ENCODE measurements at regions not wholly inside any gene's neighbourhood (a gene's known extent, or its start where the extent isn't known, plus 50 kb on each side); places are given as distances from the start of the nearest gene placed in this dataset.
"Not testable (repeated sequence)": the region's sequence is repeated elsewhere in the genome, so short reads cannot be mapped to it uniquely, and the experiment has no call there.

GRCh38 chr10:84613336-84614021 is 285.1 kb downstream of the CCSER2 start:
- H3K9me3 ChIP-seq (ENCODE audit: control insufficient read depth in 5 of 5, low read length in 5 of 5), result peaks cover 0 to 7% (median 0%) of the 10 kb centered on the region in 5 donors
- peaks cover 0 to 6% (median 0%) of the 10 kb centered on the region in 5 donors for H3K27me3 ChIP-seq (ENCODE audit: control insufficient read depth in 5 of 5, insufficient read depth in 4 of 5, low read length in 5 of 5)
- no peak overlapping the region for H3K27ac ChIP-seq (ENCODE audit: low read depth, low read length)
- H3K36me3 ChIP-seq (ENCODE audit: control insufficient read depth in 5 of 5, insufficient read depth in 5 of 5, low read length in 5 of 5), result no peaks in the 10 kb centered on the region
- no peaks in the 10 kb centered on the region for H3K4me1 ChIP-seq (ENCODE audit: control insufficient read depth in 5 of 5, insufficient read depth in 5 of 5, low read length in 5 of 5)
- no peak overlapping the region for H3K9ac ChIP-seq (ENCODE audit: low read length in 5 of 5)
- H3K4me3 ChIP-seq (ENCODE audit: low read depth in 1 of 5, low read length in 5 of 5), result no peak overlapping the region

- H3K36me3 ChIP-seq (ENCODE audit: control insufficient read depth in 5 of 5, insufficient read depth in 5 of 5, low read length in 5 of 5), result no peaks in the 10 kb centered on the region
- H3K4me1 ChIP-seq (ENCODE audit: control insufficient read depth in 5 of 5, insufficient read depth in 5 of 5, low read length in 5 of 5), result no peaks in the 10 kb centered on the region
- H3K4me3 ChIP-seq (ENCODE audit: low read depth in 1 of 5, low read length in 5 of 5), result no peak overlapping the region
- no peak overlapping the region for H3K27ac ChIP-seq (ENCODE audit: low read depth, low read length)
- no peak overlapping the region for H3K9ac ChIP-seq (ENCODE audit: low read length in 5 of 5)
- no peaks in the 10 kb centered on the region for H3K9me3 ChIP-seq (ENCODE audit: control insufficient read depth in 5 of 5, low read length in 5 of 5)
- no peaks in the 10 kb centered on the region for H3K27me3 ChIP-seq (ENCODE audit: control insufficient read depth in 5 of 5, insufficient read depth in 4 of 5, low read length in 5 of 5)
Measured at GRCh38 chr10:84626397-84627087, 298.2 kb downstream of the CCSER2 start.

GRCh38 chr10:84632866-84633265 is 304.5 kb downstream of the CCSER2 start:
- no peak overlapping the region for H3K4me3 ChIP-seq (ENCODE audit: low read depth in 1 of 5, low read length in 5 of 5)
- no peak overlapping the region for H3K27ac ChIP-seq (ENCODE audit: low read depth, low read length)
- H3K36me3 ChIP-seq (ENCODE audit: control insufficient read depth in 5 of 5, insufficient read depth in 5 of 5, low read length in 5 of 5), result no peaks in the 10 kb centered on the region
- H3K9me3 ChIP-seq (ENCODE audit: control insufficient read depth in 5 of 5, low read length in 5 of 5), result no peaks in the 10 kb centered on the region
- H3K4me1 ChIP-seq (ENCODE audit: control insufficient read depth in 5 of 5, insufficient read depth in 5 of 5, low read length in 5 of 5), result no peaks in the 10 kb centered on the region
- no peaks in the 10 kb centered on the region for H3K27me3 ChIP-seq (ENCODE audit: control insufficient read depth in 5 of 5, insufficient read depth in 4 of 5, low read length in 5 of 5)
- H3K9ac ChIP-seq (ENCODE audit: low read length in 5 of 5), result no peak overlapping the region

- Histone ChIP-seq H3K27ac (ENCODE audit: low read depth, low read length) (no peak overlapping the region), H3K4me3 (ENCODE audit: low read depth in 1 of 5, low read length in 5 of 5) (no peak overlapping the region), H3K9me3 (ENCODE audit: control insufficient read depth in 5 of 5, low read length in 5 of 5) (no peaks in the 10 kb centered on the region), H3K36me3 (ENCODE audit: control insufficient read depth in 5 of 5, insufficient read depth in 5 of 5, low read length in 5 of 5) (no peaks in the 10 kb centered on the region), H3K4me1 (ENCODE audit: control insufficient read depth in 5 of 5, insufficient read depth in 5 of 5, low read length in 5 of 5) (no peaks in the 10 kb centered on the region), H3K9ac (ENCODE audit: low read length in 5 of 5) (no peak overlapping the region), H3K27me3 (ENCODE audit: control insufficient read depth in 5 of 5, insufficient read depth in 4 of 5, low read length in 5 of 5) (no peaks in the 10 kb centered on the region)
Measured at GRCh38 chr10:84634636-84635035, 306.2 kb downstream of the CCSER2 start.

- H3K27me3 ChIP-seq (ENCODE audit: control insufficient read depth in 5 of 5, insufficient read depth in 4 of 5, low read length in 5 of 5); H3K36me3 ChIP-seq (ENCODE audit: control insufficient read depth in 5 of 5, insufficient read depth in 5 of 5, low read length in 5 of 5); H3K4me1 ChIP-seq (ENCODE audit: control insufficient read depth in 5 of 5, insufficient read depth in 5 of 5, low read length in 5 of 5); H3K9ac ChIP-seq (ENCODE audit: low read length in 5 of 5); H3K9me3 ChIP-seq (ENCODE audit: control insufficient read depth in 5 of 5, low read length in 5 of 5); H3K27ac ChIP-seq (ENCODE audit: low read depth, low read length); H3K4me3 ChIP-seq (ENCODE audit: low read depth in 1 of 5, low read length in 5 of 5): not testable (repeated sequence)
Measured at GRCh38 chr10:84650628-84651027, 322.2 kb downstream of the CCSER2 start.

GRCh38 chr10:84654671-84655070 is 326.3 kb downstream of the CCSER2 start:
- Histone ChIP-seq H3K9ac (ENCODE audit: low read length in 5 of 5) (no peak overlapping the region), H3K9me3 (ENCODE audit: control insufficient read depth in 5 of 5, low read length in 5 of 5) (no peaks in the 10 kb centered on the region), H3K4me1 (ENCODE audit: control insufficient read depth in 5 of 5, insufficient read depth in 5 of 5, low read length in 5 of 5) (no peaks in the 10 kb centered on the region), H3K27ac (ENCODE audit: low read depth, low read length) (no peak overlapping the region), H3K27me3 (ENCODE audit: control insufficient read depth in 5 of 5, insufficient read depth in 4 of 5, low read length in 5 of 5) (no peaks in the 10 kb centered on the region), H3K36me3 (ENCODE audit: control insufficient read depth in 5 of 5, insufficient read depth in 5 of 5, low read length in 5 of 5) (no peaks in the 10 kb centered on the region), H3K4me3 (ENCODE audit: low read depth in 1 of 5, low read length in 5 of 5) (no peak overlapping the region)

GRCh38 chr10:84659027-84659426 is 330.6 kb downstream of the CCSER2 start:
- H3K4me1 ChIP-seq (ENCODE audit: control insufficient read depth in 5 of 5, insufficient read depth in 5 of 5, low read length in 5 of 5), result no peaks in the 10 kb centered on the region
- H3K9ac ChIP-seq (ENCODE audit: low read length in 5 of 5), result no peak overlapping the region
- H3K27ac ChIP-seq (ENCODE audit: low read depth, low read length), result no peak overlapping the region
- H3K27me3 ChIP-seq (ENCODE audit: control insufficient read depth in 5 of 5, insufficient read depth in 4 of 5, low read length in 5 of 5), result peaks cover 0 to 4% (median 0%) of the 10 kb centered on the region in 5 donors
- no peaks in the 10 kb centered on the region for H3K9me3 ChIP-seq (ENCODE audit: control insufficient read depth in 5 of 5, low read length in 5 of 5)
- H3K36me3 ChIP-seq (ENCODE audit: control insufficient read depth in 5 of 5, insufficient read depth in 5 of 5, low read length in 5 of 5), result no peaks in the 10 kb centered on the region
- no peak overlapping the region for H3K4me3 ChIP-seq (ENCODE audit: low read depth in 1 of 5, low read length in 5 of 5)

GRCh38 chr10:84659497-84660439 is 331.4 kb downstream of the CCSER2 start:
- Histone ChIP-seq H3K36me3 (ENCODE audit: control insufficient read depth in 5 of 5, insufficient read depth in 5 of 5, low read length in 5 of 5) (no peaks in the 10 kb centered on the region), H3K27ac (ENCODE audit: low read depth, low read length) (no peak overlapping the region), H3K9me3 (ENCODE audit: control insufficient read depth in 5 of 5, low read length in 5 of 5) (no peaks in the 10 kb centered on the region), H3K4me3 (ENCODE audit: low read depth in 1 of 5, low read length in 5 of 5) (no peak overlapping the region), H3K27me3 (ENCODE audit: control insufficient read depth in 5 of 5, insufficient read depth in 4 of 5, low read length in 5 of 5) (peaks cover 0 to 4% (median 0%) of the 10 kb centered on the region in 5 donors), H3K9ac (ENCODE audit: low read length in 5 of 5) (no peak overlapping the region), H3K4me1 (ENCODE audit: control insufficient read depth in 5 of 5, insufficient read depth in 5 of 5, low read length in 5 of 5) (no peaks in the 10 kb centered on the region)

- Histone ChIP-seq H3K9ac (ENCODE audit: low read length in 5 of 5) (no peak overlapping the region), H3K4me1 (ENCODE audit: control insufficient read depth in 5 of 5, insufficient read depth in 5 of 5, low read length in 5 of 5) (no peaks in the 10 kb centered on the region), H3K27ac (ENCODE audit: low read depth, low read length) (no peak overlapping the region)
Measured at GRCh38 chr10:84660450-84661159, 332.2 kb downstream of the CCSER2 start.

More at GRCh38 chr10:84660450-84661159, 332.2 kb downstream of the CCSER2 start:
- H3K9me3 ChIP-seq (ENCODE audit: control insufficient read depth in 5 of 5, low read length in 5 of 5), result no peaks in the 10 kb centered on the region
- peaks cover 0 to 4% (median 0%) of the 10 kb centered on the region in 5 donors for H3K27me3 ChIP-seq (ENCODE audit: control insufficient read depth in 5 of 5, insufficient read depth in 4 of 5, low read length in 5 of 5)
- H3K4me3 ChIP-seq (ENCODE audit: low read depth in 1 of 5, low read length in 5 of 5), result no peak overlapping the region
- no peaks in the 10 kb centered on the region for H3K36me3 ChIP-seq (ENCODE audit: control insufficient read depth in 5 of 5, insufficient read depth in 5 of 5, low read length in 5 of 5)

Data from subcutaneous abdominal adipose tissue (tissue), 5 donors.